Tibial nerve (tissue), 4 donors: ENCODE measurements at regions not wholly inside any gene's neighbourhood (a gene's known extent, or its start where the extent isn't known, plus 50 kb on each side); places are given as distances from the start of the nearest gene placed in this dataset.
"Not testable (repeated sequence)": the region's sequence is repeated elsewhere in the genome, so short reads cannot be mapped to it uniquely, and the experiment has no call there.

ENCODE experiments used
- EP300 ChIP-seq, 2 donors: sonication (generic); formaldehyde crosslinking; IDR thresholded peaks; one replicate each; pipeline ENCODE4 v1.6.1; 2017; ENCODE audit warnings: antibody characterized with exemption in 2 of 2, mild to moderate bottlenecking in 1 of 2
- POLR2A ChIP-seq, 2 donors: fragments of 450-650 bp; IDR thresholded peaks; one replicate each; pipeline ENCODE4 v1.6.1; 2017; ENCODE audit warnings: antibody characterized with exemption in 2 of 2, mild to moderate bottlenecking in 2 of 2, moderate library complexity in 2 of 2
- TF ChIP-seq, protein P1 (sequence below), 5 experiments: fragments of 200-600 bp in 3 of 5; fragments of 450-650 bp in 2 of 5; sonication (generic) in 3 of 5; IDR thresholded peaks; one replicate each; pipeline ENCODE4 v1.5.1; 2016 to 2019; ENCODE audit warnings: antibody characterized with exemption in 5 of 5, mild to moderate bottlenecking in 3 of 5, moderate library complexity in 2 of 5

- not testable (repeated sequence) for TF ChIP-seq POLR2A, EP300 (IDR thresholded peaks at IDR 0.05)
- TF ChIP-seq, protein P1, sequence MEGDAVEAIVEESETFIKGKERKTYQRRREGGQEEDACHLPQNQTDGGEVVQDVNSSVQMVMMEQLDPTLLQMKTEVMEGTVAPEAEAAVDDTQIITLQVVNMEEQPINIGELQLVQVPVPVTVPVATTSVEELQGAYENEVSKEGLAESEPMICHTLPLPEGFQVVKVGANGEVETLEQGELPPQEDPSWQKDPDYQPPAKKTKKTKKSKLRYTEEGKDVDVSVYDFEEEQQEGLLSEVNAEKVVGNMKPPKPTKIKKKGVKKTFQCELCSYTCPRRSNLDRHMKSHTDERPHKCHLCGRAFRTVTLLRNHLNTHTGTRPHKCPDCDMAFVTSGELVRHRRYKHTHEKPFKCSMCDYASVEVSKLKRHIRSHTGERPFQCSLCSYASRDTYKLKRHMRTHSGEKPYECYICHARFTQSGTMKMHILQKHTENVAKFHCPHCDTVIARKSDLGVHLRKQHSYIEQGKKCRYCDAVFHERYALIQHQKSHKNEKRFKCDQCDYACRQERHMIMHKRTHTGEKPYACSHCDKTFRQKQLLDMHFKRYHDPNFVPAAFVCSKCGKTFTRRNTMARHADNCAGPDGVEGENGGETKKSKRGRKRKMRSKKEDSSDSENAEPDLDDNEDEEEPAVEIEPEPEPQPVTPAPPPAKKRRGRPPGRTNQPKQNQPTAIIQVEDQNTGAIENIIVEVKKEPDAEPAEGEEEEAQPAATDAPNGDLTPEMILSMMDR (IDR thresholded peaks at IDR 0.05), result not testable (repeated sequence)
Measured at GRCh38 chr11:72519882-72520281, 85.6 kb upstream of the CLPB start.
